HG03558 (cell line): ENCODE measurements at regions not wholly inside any gene's neighbourhood (a gene's known extent, or its start where the extent isn't known, plus 50 kb on each side); places are given as distances from the start of the nearest gene placed in this dataset.

Source experiments
- ATAC-seq: cut with Tn5 transposase; IDR thresholded peaks from one replicate; pipeline ENCODE4 v1.9.1; 2021; ENCODE audit warnings: moderate number of reproducible peaks; ENCODE audit not compliant: unreplicated experiment; ENCODE audit errors: extremely low read depth

GRCh38 chr18:51397347-51397962, 200.0 kb upstream of the MEX3C start:
- no peak for ATAC-seq

DNA sequence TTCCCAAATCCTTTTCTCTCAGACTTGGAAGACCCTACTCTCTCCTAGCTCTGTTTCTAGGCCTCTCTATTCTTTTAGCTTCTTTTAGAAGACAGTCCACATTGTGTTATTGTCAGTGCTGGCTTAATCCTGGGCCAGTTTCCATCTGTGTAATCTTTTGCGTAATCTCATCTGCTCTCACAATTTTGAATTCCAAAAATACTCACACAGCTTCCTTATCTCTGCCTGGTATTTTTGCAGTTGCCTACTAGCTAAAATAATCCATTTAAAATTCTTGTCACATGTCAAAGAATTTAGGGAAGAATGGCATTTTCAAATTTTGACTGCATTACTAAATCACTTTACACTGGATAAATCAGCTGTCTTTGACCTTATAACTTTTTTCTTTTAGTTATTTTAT, 200.6 kb upstream of the MEX3C start:
- ATAC-seq, result no peak

- no peak for ATAC-seq
Measured at GRCh38 chr18:51399491-51400122, 202.1 kb upstream of the MEX3C start.

DNA sequence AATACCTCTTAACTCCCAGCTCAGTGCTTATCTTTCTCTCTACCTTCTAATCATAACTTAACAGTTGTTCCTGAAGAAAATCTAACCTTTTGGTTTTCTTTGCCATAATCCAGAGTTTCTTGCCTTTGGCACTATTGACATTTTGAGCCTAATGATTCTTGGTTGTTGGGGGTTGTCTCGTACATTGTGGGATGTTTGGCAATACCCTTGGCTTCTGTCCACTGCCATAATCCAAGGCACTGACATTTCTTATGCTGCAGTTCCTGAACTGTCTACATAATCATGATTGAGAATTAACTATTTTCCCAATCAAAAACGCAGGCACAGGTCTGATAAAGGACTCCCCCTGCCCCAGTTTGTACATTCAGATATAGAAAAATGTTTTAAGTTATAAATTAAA, 203.2 kb upstream of the MEX3C start:
- ATAC-seq, result no peak

- ATAC-seq, result no peak
Measured at GRCh38 chr18:51401912-51402311, 204.4 kb upstream of the MEX3C start.

DNA sequence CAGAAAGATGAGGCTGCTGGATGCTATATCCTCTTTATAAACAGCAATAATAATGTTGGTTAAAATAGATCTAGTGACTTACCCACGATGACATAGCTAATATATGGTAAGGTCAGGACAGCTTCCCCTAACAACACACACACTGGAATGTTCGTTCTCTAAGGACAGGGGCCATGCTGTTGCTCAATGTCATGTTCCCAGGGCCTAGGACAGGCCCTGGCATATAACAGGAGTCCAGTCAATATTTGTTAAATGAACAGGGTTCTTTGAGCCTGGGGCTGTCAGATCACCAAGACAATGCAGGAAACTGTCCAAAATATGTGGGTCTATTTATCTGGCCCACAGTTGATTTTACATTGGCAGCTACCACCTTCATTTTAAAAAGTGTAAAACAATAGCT, 207.1 kb upstream of the MEX3C start:
- no peak for ATAC-seq

- no peak for ATAC-seq
Measured at GRCh38 chr18:51405683-51406477, 208.4 kb upstream of the MEX3C start.

- no peak for ATAC-seq
Measured at GRCh38 chr18:51417643-51418483, 220.4 kb upstream of the MEX3C start.

- ATAC-seq, result no peak
Measured at GRCh38 chr18:51425475-51425874, 228.0 kb upstream of the MEX3C start.

GRCh38 chr18:51425889-51426288, 228.4 kb upstream of the MEX3C start:
- ATAC-seq, result peak; percentile 26

DNA sequence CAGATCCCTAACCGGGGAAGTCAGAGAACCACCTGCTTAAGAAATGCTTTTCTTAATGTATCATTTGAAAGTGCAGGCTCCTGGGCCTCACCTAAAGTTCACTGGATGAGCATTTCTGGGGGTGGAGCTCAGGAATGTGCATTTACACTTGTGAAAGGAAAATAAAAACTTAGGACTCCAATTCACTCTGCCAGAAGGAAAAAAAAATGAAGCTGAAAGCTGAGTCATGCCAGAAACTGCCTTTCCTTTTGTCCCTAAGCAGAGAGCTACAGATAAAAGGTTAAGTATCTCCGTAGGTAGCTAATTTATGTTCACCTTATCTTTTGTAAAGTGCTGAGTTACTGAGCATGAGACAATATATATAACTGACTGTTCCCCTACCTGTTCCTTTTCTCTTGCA, 229.5 kb upstream of the MEX3C start:
- ATAC-seq, result no peak

- no peak for ATAC-seq
Measured at GRCh38 chr18:51429644-51430043, 232.2 kb upstream of the MEX3C start.

DNA sequence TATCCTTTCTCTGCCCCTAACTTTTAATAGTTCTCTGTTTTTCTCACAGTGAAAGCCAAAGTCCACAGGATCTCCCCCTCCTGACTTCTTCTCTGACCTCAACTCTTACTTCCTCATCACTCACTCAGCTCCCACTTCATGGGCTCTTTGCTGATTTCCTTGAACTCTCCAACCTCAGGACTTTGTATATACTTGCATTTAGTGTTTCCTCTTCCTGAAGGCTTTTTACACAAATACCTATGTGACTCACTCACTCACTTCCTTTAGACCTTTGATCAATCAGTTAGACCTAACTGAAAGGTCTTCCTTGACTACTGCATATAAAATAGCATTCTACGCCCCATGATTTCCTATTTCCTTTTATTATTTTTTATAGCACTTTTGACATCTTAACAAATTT, 233.1 kb upstream of the MEX3C start:
- ATAC-seq, result no peak

DNA sequence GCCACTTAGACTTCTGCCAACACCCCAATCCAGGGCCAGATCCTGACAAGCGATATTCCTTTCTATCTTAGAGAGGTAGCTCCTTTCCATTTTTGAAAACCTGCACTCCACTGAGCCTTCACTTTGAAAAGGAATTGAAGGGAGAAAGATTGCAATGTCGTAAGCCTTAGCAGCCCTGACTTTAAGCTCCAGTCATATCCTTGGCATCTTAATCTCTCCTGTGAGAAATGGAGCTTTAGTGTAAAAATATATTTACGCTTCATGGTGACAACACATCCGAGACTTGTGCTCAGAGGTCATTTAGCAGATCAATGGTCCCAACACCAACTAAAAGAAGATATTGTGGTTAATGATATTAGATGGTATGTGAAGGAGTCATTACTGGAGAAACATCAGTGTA, 235.8 kb upstream of the MEX3C start:
- no peak for ATAC-seq

DNA sequence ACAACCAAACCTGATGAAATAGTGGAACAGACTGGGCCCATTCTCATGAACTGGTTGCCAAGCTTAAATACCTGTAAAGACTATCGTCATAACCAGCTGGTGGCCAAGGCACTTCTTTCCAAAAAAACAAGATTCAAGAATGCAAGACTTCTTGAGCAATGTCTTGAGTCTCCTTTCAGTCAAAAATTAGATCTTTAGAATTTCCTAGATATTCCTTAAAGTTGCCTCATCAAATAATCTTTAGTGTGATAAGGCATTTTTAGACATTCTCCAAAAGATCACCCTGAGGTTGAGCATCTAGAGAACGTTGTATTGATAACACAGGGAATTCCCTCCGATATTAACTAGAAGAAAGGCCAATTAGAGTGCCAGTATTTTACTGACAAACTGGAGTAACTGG, 236.4 kb upstream of the MEX3C start:
- no peak for ATAC-seq

DNA sequence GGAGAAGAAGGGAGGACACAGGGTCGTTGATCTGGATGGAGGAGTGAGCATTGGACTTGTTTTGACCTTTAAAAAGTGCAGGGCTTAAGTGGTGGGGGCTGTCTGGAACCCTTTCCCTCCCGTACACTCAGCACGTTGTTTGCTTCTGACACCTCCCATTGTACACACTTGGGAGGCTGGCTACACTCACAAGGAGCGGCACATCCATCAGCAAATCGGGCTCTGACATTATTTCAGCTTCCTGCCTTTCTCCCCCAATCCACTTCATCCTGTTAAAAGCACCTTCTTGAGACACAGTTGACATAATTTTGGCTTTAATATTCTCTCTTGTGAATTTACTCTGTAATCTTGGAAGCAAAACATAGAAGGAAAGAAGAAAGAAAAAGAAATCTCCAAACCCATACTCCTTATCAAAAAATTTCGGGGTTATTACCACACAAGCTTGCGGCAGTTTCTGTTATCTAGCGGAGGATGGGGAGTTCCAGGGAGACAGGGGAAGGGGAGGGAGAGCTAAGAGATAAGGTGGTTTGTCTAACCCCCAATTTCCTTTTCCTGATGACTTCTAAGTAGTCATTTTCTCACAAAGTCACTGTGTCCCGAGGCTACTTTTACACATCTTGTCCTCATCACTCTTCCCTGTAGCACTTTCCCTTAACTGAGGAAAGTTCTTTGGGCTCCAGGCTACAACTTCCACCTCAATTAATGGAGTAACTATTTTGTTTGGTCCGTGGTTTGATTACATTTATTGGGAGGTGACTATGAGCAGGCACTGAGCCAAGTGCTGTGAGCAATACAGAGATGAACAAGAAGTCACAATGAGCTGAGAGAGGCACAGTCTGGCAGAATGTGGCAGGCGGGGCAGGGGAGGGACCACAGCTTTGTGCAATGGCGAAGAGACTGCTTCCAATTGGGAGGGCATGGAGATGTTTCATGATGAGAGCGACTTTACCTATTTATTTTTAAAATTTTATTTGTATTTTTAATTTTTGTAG, 240.1 kb upstream of the MEX3C start:
- no peak for ATAC-seq

DNA sequence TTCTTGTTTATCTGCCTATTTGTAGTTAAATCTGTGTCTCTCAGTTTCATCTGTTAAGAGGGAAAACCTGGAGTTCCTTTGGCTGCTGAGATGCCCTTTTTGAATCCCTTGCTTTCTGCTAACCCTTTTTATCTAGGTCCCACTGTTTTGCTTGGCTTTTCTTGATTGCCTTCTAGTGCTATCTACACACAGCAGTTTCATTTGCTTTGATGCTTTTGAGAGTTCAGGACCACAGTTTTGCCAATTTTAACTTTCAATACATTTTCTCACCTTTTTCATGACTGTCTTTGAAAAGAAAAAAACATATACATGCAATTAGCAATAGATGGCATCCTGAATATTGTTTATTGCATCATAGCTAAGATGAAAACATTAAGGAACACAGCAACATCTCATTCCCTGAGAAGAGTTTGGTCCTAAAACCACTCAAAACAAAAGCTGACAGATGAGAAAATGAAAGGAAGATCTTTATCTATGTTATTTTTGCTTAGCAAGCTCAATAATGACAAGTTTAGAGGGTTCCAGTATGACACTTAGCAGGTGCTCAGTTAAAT, 241.4 kb upstream of the MEX3C start:
- ATAC-seq, result no peak

- no peak for ATAC-seq
Measured at GRCh38 chr18:51442012-51442411, 244.5 kb upstream of the MEX3C start.

GRCh38 chr18:51446571-51447210, 249.2 kb upstream of the MEX3C start:
- ATAC-seq, result no peak
